Smooth muscle cell (in vitro differentiated cells): ENCODE measurements at regions not wholly inside any gene's neighbourhood (a gene's known extent, or its start where the extent isn't known, plus 50 kb on each side); places are given as distances from the start of the nearest gene placed in this dataset.

Source experiments
- DNase-seq: peaks from one replicate; lab custom pipeline; 2025; ENCODE audit not compliant: unreplicated experiment; lab: John Stamatoyannopoulos, UW
- H2AFZ ChIP-seq: fragments of 200-600 bp; sonication (generic); 2 replicates; pipeline ENCODE4 v1.6.0; 2016; ENCODE audit warnings: antibody characterized with exemption, low read depth, mild to moderate bottlenecking
- H3F3A ChIP-seq: fragments of 200-600 bp; sonication (generic); 2 replicates; pipeline ENCODE4 v1.6.0; 2017; ENCODE audit warnings: antibody characterized with exemption, low read depth
- H3K27ac ChIP-seq: fragments of 200-600 bp; sonication (generic); 2 replicates; pipeline ENCODE4 v1.5.1; 2016; ENCODE audit warnings: low read depth, mild to moderate bottlenecking
- H3K27me3 ChIP-seq: fragments of 200-600 bp; sonication (generic); 2 replicates; pipeline ENCODE4 v1.6.1; 2016; ENCODE audit warnings: low read depth, mild to moderate bottlenecking
- H3K36me3 ChIP-seq: fragments of 200-600 bp; sonication (generic); 2 replicates; pipeline ENCODE4 v1.5.1; 2016; ENCODE audit warnings: low read depth
- H3K4me1 ChIP-seq: fragments of 200-600 bp; sonication (generic); 2 replicates; pipeline ENCODE4 v1.5.1; 2016; ENCODE audit warnings: low read depth
- H3K4me2 ChIP-seq: fragments of 200-600 bp; sonication (generic); 2 replicates; pipeline ENCODE4 v1.6.0; 2016; ENCODE audit warnings: mild to moderate bottlenecking
- H3K4me3 ChIP-seq: fragments of 200-600 bp; sonication (generic); 2 replicates; pipeline ENCODE4 v1.5.1; 2016; ENCODE audit warnings: mild to moderate bottlenecking
- H3K79me2 ChIP-seq: fragments of 200-600 bp; sonication (generic); 2 replicates; pipeline ENCODE4 v1.6.0; 2016; ENCODE audit warnings: low read depth, mild to moderate bottlenecking
- H3K9ac ChIP-seq: fragments of 200-600 bp; sonication (generic); 2 replicates; pipeline ENCODE4 v1.6.0; 2016; ENCODE audit warnings: low read depth
- H3K9me3 ChIP-seq: fragments of 200-600 bp; sonication (generic); replicated peaks from 2 replicates; pipeline ENCODE4 v1.5.1; 2016; ENCODE audit warnings: low read depth
- H4K20me1 ChIP-seq: fragments of 200-600 bp; sonication (generic); 2 replicates; pipeline ENCODE4 v1.6.0; 2016; ENCODE audit warnings: low read depth
- CTCF ChIP-seq: fragments of 200-600 bp; sonication (generic); IDR thresholded peaks from 2 replicates; pipeline ENCODE4 v1.5.1; 2017; ENCODE audit warnings: borderline replicate concordance, mild to moderate bottlenecking, antibody characterized with exemption; ENCODE audit not compliant: insufficient read depth, poor library complexity, severe bottlenecking
- WGBS: methylation state at CpG from one replicate; pipeline ENCODE4 v1.1.7; 2016; ENCODE audit warnings: low lambda C conversion rate; 5-methylcytosine and 5-hydroxymethylcytosine counted together

GRCh38 chr11:81644239-81644840, 1089.3 kb downstream of the FAM181B start:
- Histone ChIP-seq H3K79me2 (no peaks in the 10 kb centered on the region), H4K20me1 (no peaks in the 10 kb centered on the region), H3F3A (no peaks in the 10 kb centered on the region), H3K4me1 (peaks cover 4% of the 10 kb centered on the region), H2AFZ (no peak overlapping the region), H3K27ac (no peak overlapping the region), H3K27me3 (peaks cover 43% of the 10 kb centered on the region), H3K9ac (no peak overlapping the region), H3K4me2 (no peak overlapping the region), H3K4me3 (no peak overlapping the region), H3K36me3 (no peaks in the 10 kb centered on the region), H3K9me3 (no peaks in the 10 kb centered on the region)
- DNase-seq, result no peak
- WGBS, result 52% methylated on average over 1 of the region's 1 CpG
- TF ChIP-seq CTCF, result peak; percentile 78

GRCh38 chr11:81634483-81634882, 1099.2 kb downstream of the FAM181B start:
- H3F3A ChIP-seq, result no peaks in the 10 kb centered on the region
- 82% methylated on average over 7 of the region's 7 CpGs for WGBS
- H3K4me3 ChIP-seq, result no peak overlapping the region
- no peaks in the 10 kb centered on the region for H3K79me2 ChIP-seq
- H3K27ac ChIP-seq, result no peak overlapping the region
- no peak overlapping the region for H3K9ac ChIP-seq
- no peak for DNase-seq
- H3K36me3 ChIP-seq, result no peaks in the 10 kb centered on the region
- no peak overlapping the region for H3K4me2 ChIP-seq
- H3K9me3 ChIP-seq, result no peaks in the 10 kb centered on the region
- no peak for TF ChIP-seq CTCF
- H2AFZ ChIP-seq, result no peak overlapping the region
- no peaks in the 10 kb centered on the region for H4K20me1 ChIP-seq
- no peaks in the 10 kb centered on the region for H3K4me1 ChIP-seq
- no peaks in the 10 kb centered on the region for H3K27me3 ChIP-seq

GRCh38 chr11:81602508-81602907, 1131.2 kb downstream of the FAM181B start:
- H3K9ac ChIP-seq, result no peak overlapping the region
- H3K9me3 ChIP-seq, result no peaks in the 10 kb centered on the region
- H3F3A ChIP-seq, result no peaks in the 10 kb centered on the region
- H3K79me2 ChIP-seq, result no peaks in the 10 kb centered on the region
- WGBS, result 42% methylated on average over 1 of the region's 1 CpG
- H3K4me2 ChIP-seq, result no peak overlapping the region
- H3K27me3 ChIP-seq, result no peaks in the 10 kb centered on the region
- no peak overlapping the region for H3K4me3 ChIP-seq
- H3K4me1 ChIP-seq, result no peaks in the 10 kb centered on the region
- no peak overlapping the region for H3K27ac ChIP-seq
- DNase-seq, result no peak
- no peak overlapping the region for H2AFZ ChIP-seq
- no peak for TF ChIP-seq CTCF
- H3K36me3 ChIP-seq, result no peaks in the 10 kb centered on the region
- H4K20me1 ChIP-seq, result no peaks in the 10 kb centered on the region

- Histone ChIP-seq H4K20me1 (no peaks in the 10 kb centered on the region), H2AFZ (no peak overlapping the region), H3K27me3 (no peaks in the 10 kb centered on the region), H3K9me3 (no peaks in the 10 kb centered on the region), H3F3A (no peaks in the 10 kb centered on the region), H3K27ac (no peak overlapping the region), H3K36me3 (no peaks in the 10 kb centered on the region), H3K79me2 (no peaks in the 10 kb centered on the region), H3K4me1 (no peaks in the 10 kb centered on the region), H3K4me2 (no peak overlapping the region), H3K9ac (no peak overlapping the region), H3K4me3 (no peak overlapping the region)
- no peak for TF ChIP-seq CTCF
- 91% methylated on average over 2 of the region's 2 CpGs for WGBS
- no peak for DNase-seq
Measured at GRCh38 chr11:81596704-81597103, 1137.0 kb downstream of the FAM181B start.
